ENCODE measurements at regions not wholly inside any gene's neighbourhood (a gene's known extent, or its start where the extent isn't known, plus 50 kb on each side); places are given as distances from the start of the nearest gene placed in this dataset.

GRCh38 chr13:29964181-29964845 lies 113.9 kb upstream of the UBL3 start:
- Histone ChIP-seq H3K27me3 (ENCODE audit: insufficient read depth, low read length) (peaks cover 1% of the 10 kb centered on the region), H4K20me1 (ENCODE audit: insufficient read depth, low read length) (no peaks in the 10 kb centered on the region), H3K4me3 (ENCODE audit: insufficient read depth, low read depth, low read length) (no peak overlapping the region), H3K9ac (ENCODE audit: low read length) (no peak overlapping the region), H3K4me2 (ENCODE audit: low read length) (no peak overlapping the region), H3K4me1 (ENCODE audit: insufficient read depth, low read length) (peaks cover 4% of the 10 kb centered on the region), H3K27ac (ENCODE audit: low read depth, low read length) (no peak overlapping the region), H3K9me3 (ENCODE audit: insufficient read depth, low read depth, low read length) (no peaks in the 10 kb centered on the region), H3K36me3 (ENCODE audit: insufficient read depth, low read length) (no peaks in the 10 kb centered on the region), H3K79me2 (ENCODE audit: insufficient read depth, low read length) (no peaks in the 10 kb centered on the region), H2AFZ (ENCODE audit: low read depth, low read length) (no peak overlapping the region)
- no peaks in the 10 kb centered on the region for H3K4me1 Mint-ChIP-seq (ENCODE audit: low read depth, unreplicated experiment)
- no peak overlapping the region for H3K4me3 Mint-ChIP-seq (ENCODE audit: unreplicated experiment)
- no peaks in the 10 kb centered on the region for H3K36me3 Mint-ChIP-seq (ENCODE audit: low read depth, unreplicated experiment)
- H3K9me3 Mint-ChIP-seq (ENCODE audit: unreplicated experiment) = peaks cover 20% of the 10 kb centered on the region
- H3K27me3 Mint-ChIP-seq (ENCODE audit: low read depth, unreplicated experiment) = peaks cover 11% of the 10 kb centered on the region
- FAIRE-seq = no peak
- no peak for DNase-seq (ENCODE audit: low read depth)
- no peak for TF ChIP-seq CTCF (IDR thresholded peaks at IDR 0.05; ENCODE audit: insufficient read depth, low read depth, low read length)
- no peak for TF ChIP-seq EZH2 (IDR thresholded peaks at IDR 0.05; ENCODE audit: insufficient read depth, low read length)
- no peak overlapping the region for H3K27ac Mint-ChIP-seq (ENCODE audit: unreplicated experiment)

GRCh38 chr13:29963089-29963488 lies 112.7 kb upstream of the UBL3 start:
- no peaks in the 10 kb centered on the region for H3K9me3 ChIP-seq (ENCODE audit: insufficient read depth, low read depth, low read length)
- no peaks in the 10 kb centered on the region for H3K79me2 ChIP-seq (ENCODE audit: insufficient read depth, low read length)
- H3K4me3 ChIP-seq (ENCODE audit: insufficient read depth, low read depth, low read length) = no peak overlapping the region
- H3K4me1 ChIP-seq (ENCODE audit: insufficient read depth, low read length) = no peaks in the 10 kb centered on the region
- DNase-seq (ENCODE audit: low read depth) (no peak), FAIRE-seq (no peak)
- no peak overlapping the region for H2AFZ ChIP-seq (ENCODE audit: low read depth, low read length)
- H3K9ac ChIP-seq (ENCODE audit: low read length) = no peak overlapping the region
- Mint-ChIP-seq H3K27ac (ENCODE audit: unreplicated experiment) (no peak overlapping the region), H3K4me1 (ENCODE audit: low read depth, unreplicated experiment) (no peaks in the 10 kb centered on the region), H3K4me3 (ENCODE audit: unreplicated experiment) (no peak overlapping the region), H3K36me3 (ENCODE audit: low read depth, unreplicated experiment) (no peaks in the 10 kb centered on the region), H3K27me3 (ENCODE audit: low read depth, unreplicated experiment) (peaks cover 11% of the 10 kb centered on the region), H3K9me3 (ENCODE audit: unreplicated experiment) (peaks cover 20% of the 10 kb centered on the region)
- no peak for TF ChIP-seq EZH2 (IDR thresholded peaks at IDR 0.05; ENCODE audit: insufficient read depth, low read length)
- TF ChIP-seq CTCF (IDR thresholded peaks at IDR 0.05; ENCODE audit: insufficient read depth, low read depth, low read length) = no peak
- no peak overlapping the region for H3K27ac ChIP-seq (ENCODE audit: low read depth, low read length)
- H3K4me2 ChIP-seq (ENCODE audit: low read length) = no peak overlapping the region
- H3K27me3 ChIP-seq (ENCODE audit: insufficient read depth, low read length) = peaks cover 7% of the 10 kb centered on the region
- no peaks in the 10 kb centered on the region for H3K36me3 ChIP-seq (ENCODE audit: insufficient read depth, low read length)
- H4K20me1 ChIP-seq (ENCODE audit: insufficient read depth, low read length) = no peaks in the 10 kb centered on the region

GRCh38 chr13:29961036-29961670 lies 110.7 kb upstream of the UBL3 start:
- Histone ChIP-seq H3K9me3 (ENCODE audit: insufficient read depth, low read depth, low read length) (no peaks in the 10 kb centered on the region), H4K20me1 (ENCODE audit: insufficient read depth, low read length) (no peaks in the 10 kb centered on the region), H3K27me3 (ENCODE audit: insufficient read depth, low read length) (peaks cover 22% of the 10 kb centered on the region), H3K27ac (ENCODE audit: low read depth, low read length) (no peak overlapping the region), H3K79me2 (ENCODE audit: insufficient read depth, low read length) (no peaks in the 10 kb centered on the region), H3K36me3 (ENCODE audit: insufficient read depth, low read length) (no peaks in the 10 kb centered on the region), H3K4me2 (ENCODE audit: low read length) (no peak overlapping the region), H3K4me1 (ENCODE audit: insufficient read depth, low read length) (no peaks in the 10 kb centered on the region), H3K4me3 (ENCODE audit: insufficient read depth, low read depth, low read length) (no peak overlapping the region), H2AFZ (ENCODE audit: low read depth, low read length) (no peak overlapping the region), H3K9ac (ENCODE audit: low read length) (no peak overlapping the region)
- peaks cover 21% of the 10 kb centered on the region for H3K27me3 Mint-ChIP-seq (ENCODE audit: low read depth, unreplicated experiment)
- no peak overlapping the region for H3K4me3 Mint-ChIP-seq (ENCODE audit: unreplicated experiment)
- FAIRE-seq = no peak
- H3K4me1 Mint-ChIP-seq (ENCODE audit: low read depth, unreplicated experiment) = no peaks in the 10 kb centered on the region
- H3K27ac Mint-ChIP-seq (ENCODE audit: unreplicated experiment) = no peak overlapping the region
- no peaks in the 10 kb centered on the region for H3K36me3 Mint-ChIP-seq (ENCODE audit: low read depth, unreplicated experiment)
- DNase-seq (ENCODE audit: low read depth) = no peak
- H3K9me3 Mint-ChIP-seq (ENCODE audit: unreplicated experiment) = peaks cover 17% of the 10 kb centered on the region
- TF ChIP-seq CTCF (IDR thresholded peaks at IDR 0.05; ENCODE audit: insufficient read depth, low read depth, low read length) = no peak
- TF ChIP-seq EZH2 (IDR thresholded peaks at IDR 0.05; ENCODE audit: insufficient read depth, low read length) = no peak

Data from astrocyte (in vitro differentiated cells and primary cell).